Brain pericyte (primary cell): ENCODE measurements at regions not wholly inside any gene's neighbourhood (a gene's known extent, or its start where the extent isn't known, plus 50 kb on each side); places are given as distances from the start of the nearest gene placed in this dataset.

ENCODE experiments used
- DNase-seq: peaks from one replicate; pipeline ENCODE4 v3.0.0-alpha.2; 2012; ENCODE audit warnings: low read depth, low spot score

GRCh38 chr6:56378507-56378906, 131.1 kb upstream of the COL21A1 start:
- no peak for DNase-seq

- peak; percentile 11 for DNase-seq
Measured at GRCh38 chr6:56377295-56377694, 129.9 kb upstream of the COL21A1 start.

- DNase-seq: no peak
Measured at GRCh38 chr6:56375806-56376205, 128.4 kb upstream of the COL21A1 start.

- peak; percentile 22 for DNase-seq
Measured at GRCh38 chr6:56374841-56375369, 127.5 kb upstream of the COL21A1 start.

GRCh38 chr6:56372406-56372995, 125.1 kb upstream of the COL21A1 start:
- DNase-seq: no peak

- no peak for DNase-seq
Measured at GRCh38 chr6:56370561-56371211, 123.3 kb upstream of the COL21A1 start.

GRCh38 chr6:56370127-56370540, 122.8 kb upstream of the COL21A1 start:
- no peak for DNase-seq

GRCh38 chr6:56368491-56368890, 121.1 kb upstream of the COL21A1 start:
- no peak for DNase-seq

GRCh38 chr6:56366141-56366852, 118.9 kb upstream of the COL21A1 start:
- no peak for DNase-seq

GRCh38 chr6:56364827-56365339, 117.5 kb upstream of the COL21A1 start:
- DNase-seq: no peak

- no peak for DNase-seq
Measured at GRCh38 chr6:56364431-56364826, 117.0 kb upstream of the COL21A1 start.

- no peak for DNase-seq
Measured at GRCh38 chr6:56363796-56364430, 116.5 kb upstream of the COL21A1 start.

- no peak for DNase-seq
Measured at GRCh38 chr6:56361812-56362211, 114.4 kb upstream of the COL21A1 start.

- DNase-seq: no peak
Measured at GRCh38 chr6:56359201-56359899, 112.0 kb upstream of the COL21A1 start.

GRCh38 chr6:56357616-56358373, 110.4 kb upstream of the COL21A1 start:
- no peak for DNase-seq

- DNase-seq: no peak
Measured at GRCh38 chr6:56356426-56356825, 109.0 kb upstream of the COL21A1 start.

GRCh38 chr6:56353860-56354259, 106.5 kb upstream of the COL21A1 start:
- no peak for DNase-seq

GRCh38 chr6:56350628-56351260, 103.4 kb upstream of the COL21A1 start:
- no peak for DNase-seq

- DNase-seq: no peak
Measured at GRCh38 chr6:56349194-56349593, 101.8 kb upstream of the COL21A1 start.

GRCh38 chr6:56348578-56348977, 101.2 kb upstream of the COL21A1 start:
- no peak for DNase-seq
